IPS DF 19.7 (cell line): ENCODE measurements at regions not wholly inside any gene's neighbourhood (a gene's known extent, or its start where the extent isn't known, plus 50 kb on each side); places are given as distances from the start of the nearest gene placed in this dataset.
A peak's percentile ranks its signal among the peaks of the same experiment; 100 is the strongest.

Source experiments
- DNase-seq: peaks from one replicate; pipeline ENCODE4 v3.0.0-alpha.2; 2013; ENCODE audit warnings: low read depth, low spot score

- no peak for DNase-seq
Measured at GRCh38 chrX:58051346-58051745, 141.1 kb upstream of the ZXDA start.

GRCh38 chrX:58044130-58044529, 133.9 kb upstream of the ZXDA start:
- DNase-seq, result no peak

GRCh38 chrX:58025979-58026378, 115.7 kb upstream of the ZXDA start:
- DNase-seq, result peak; percentile 2

- DNase-seq, result no peak
Measured at GRCh38 chrX:57985951-57986350, 75.7 kb upstream of the ZXDA start.

- DNase-seq, result no peak
Measured at GRCh38 chrX:57984620-57985019, 74.4 kb upstream of the ZXDA start.

- no peak for DNase-seq
Measured at GRCh38 chrX:57977992-57978391, 67.7 kb upstream of the ZXDA start.

- no peak for DNase-seq
Measured at GRCh38 chrX:57964975-57965374, 54.7 kb upstream of the ZXDA start.
